GM21737 (cell line): ENCODE measurements at regions not wholly inside any gene's neighbourhood (a gene's known extent, or its start where the extent isn't known, plus 50 kb on each side); places are given as distances from the start of the nearest gene placed in this dataset.

Source experiments
- ATAC-seq: cut with Tn5 transposase; IDR thresholded peaks from one replicate; pipeline ENCODE4 v1.9.1; 2021; ENCODE audit warnings: mild to moderate bottlenecking, moderate library complexity; ENCODE audit not compliant: unreplicated experiment

GRCh38 chr2:103734911-103735310 lies 973.1 kb downstream of the TMEM182 start:
- ATAC-seq: no peak

- ATAC-seq: no peak
Observed at GRCh38 chr2:103738108-103738507, 976.3 kb downstream of the TMEM182 start.

GRCh38 chr2:103738606-103739005 lies 976.8 kb downstream of the TMEM182 start:
- ATAC-seq: no peak

- ATAC-seq: no peak
Observed at GRCh38 chr2:103739186-103739585, 977.4 kb downstream of the TMEM182 start.

GRCh38 chr2:103739921-103740320 lies 978.1 kb downstream of the TMEM182 start:
- ATAC-seq: no peak

- no peak for ATAC-seq
Observed at GRCh38 chr2:103740631-103741030, 978.8 kb downstream of the TMEM182 start.

GRCh38 chr2:103743195-103743594 lies 981.4 kb downstream of the TMEM182 start:
- no peak for ATAC-seq

GRCh38 chr2:103754530-103754929 lies 992.7 kb downstream of the TMEM182 start:
- no peak for ATAC-seq

GRCh38 chr2:103773884-103774283 lies 1012.1 kb downstream of the TMEM182 start:
- ATAC-seq: no peak

- ATAC-seq: no peak
Observed at GRCh38 chr2:103780088-103780702, 1018.4 kb downstream of the TMEM182 start.

GRCh38 chr2:103781313-103781712 lies 1019.5 kb downstream of the TMEM182 start:
- no peak for ATAC-seq

- ATAC-seq: no peak
Observed at GRCh38 chr2:103784261-103784660, 1022.4 kb downstream of the TMEM182 start.

- ATAC-seq: no peak
Observed at GRCh38 chr2:103785432-103785831, 1023.6 kb downstream of the TMEM182 start.

- ATAC-seq: no peak
Observed at GRCh38 chr2:103785956-103786355, 1024.1 kb downstream of the TMEM182 start.

- no peak for ATAC-seq
Observed at GRCh38 chr2:103788389-103788788, 1026.6 kb downstream of the TMEM182 start.

GRCh38 chr2:103788951-103789350 lies 1027.1 kb downstream of the TMEM182 start:
- ATAC-seq: no peak

- no peak for ATAC-seq
Observed at GRCh38 chr2:103789381-103790095, 1027.7 kb downstream of the TMEM182 start.

GRCh38 chr2:103792042-103792441 lies 1030.2 kb downstream of the TMEM182 start:
- ATAC-seq: no peak

GRCh38 chr2:103798291-103798690 lies 1036.5 kb downstream of the TMEM182 start:
- ATAC-seq: no peak

GRCh38 chr2:103804013-103804412 lies 1042.2 kb downstream of the TMEM182 start:
- no peak for ATAC-seq

GRCh38 chr2:103805746-103806145 lies 1043.9 kb downstream of the TMEM182 start:
- ATAC-seq: no peak

- no peak for ATAC-seq
Observed at GRCh38 chr2:103808814-103809213, 1045.1 kb upstream of the POU3F3 start.

GRCh38 chr2:103809415-103809814 lies 1044.5 kb upstream of the POU3F3 start:
- ATAC-seq: no peak
